ENCODE measurements at regions not wholly inside any gene's neighbourhood (a gene's known extent, or its start where the extent isn't known, plus 50 kb on each side); places are given as distances from the start of the nearest gene placed in this dataset.

- Histone ChIP-seq H3K4me1 (ENCODE audit: insufficient read depth, low read length, poor library complexity, severe bottlenecking) (no peaks in the 10 kb centered on the region), H3K9me2 (replicated peaks; ENCODE audit: low read depth, low read length) (no peaks in the 10 kb centered on the region), H3K9me3 (ENCODE audit: insufficient read depth, low read depth, low read length) (no peaks in the 10 kb centered on the region), H3K4me3 (ENCODE audit: low read length, poor library complexity, severe bottlenecking) (no peak overlapping the region), H3K4me2 (ENCODE audit: low read depth, low read length, poor library complexity, severe bottlenecking) (no peak overlapping the region), H4K20me1 (ENCODE audit: insufficient read depth, low read length, poor library complexity, severe bottlenecking) (no peaks in the 10 kb centered on the region), H2AFZ (ENCODE audit: low read length) (no peak overlapping the region), H3K27me3 (ENCODE audit: insufficient read depth, low read length, poor library complexity, severe bottlenecking) (no peaks in the 10 kb centered on the region), H3K9ac (ENCODE audit: low read depth, low read length, poor library complexity, severe bottlenecking) (no peak overlapping the region), H3K36me3 (ENCODE audit: insufficient read depth, low read length) (no peaks in the 10 kb centered on the region), H3F3A (ENCODE audit: low read depth) (no peaks in the 10 kb centered on the region), H3K79me2 (ENCODE audit: insufficient read depth, low read length) (no peaks in the 10 kb centered on the region)
- no peak for TF ChIP-seq EZH2phosphoT487 (IDR thresholded peaks at IDR 0.05; ENCODE audit: borderline replicate concordance)
- TF ChIP-seq CTCF (conservative IDR thresholded peaks at IDR 0.05; ENCODE audit: low read length), result no peak
Measured at GRCh38 chr5:138631096-138631928, 56.1 kb upstream of the HSPA9 start.

GRCh38 chr5:138629392-138629791, 54.2 kb upstream of the HSPA9 start:
- TF ChIP-seq EZH2phosphoT487 (IDR thresholded peaks at IDR 0.05; ENCODE audit: borderline replicate concordance) (no peak), CTCF (conservative IDR thresholded peaks at IDR 0.05; ENCODE audit: low read length) (no peak)
- no peak overlapping the region for H2AFZ ChIP-seq (ENCODE audit: low read length)

GRCh38 chr5:138626333-138626944, 51.2 kb upstream of the HSPA9 start:
- Histone ChIP-seq H3K9me2 (replicated peaks; ENCODE audit: low read depth, low read length) (no peaks in the 10 kb centered on the region), H3K4me1 (ENCODE audit: insufficient read depth, low read length, poor library complexity, severe bottlenecking) (no peaks in the 10 kb centered on the region), H2AFZ (ENCODE audit: low read length) (no peak overlapping the region), H3K36me3 (ENCODE audit: insufficient read depth, low read length) (no peaks in the 10 kb centered on the region), H3K4me2 (ENCODE audit: low read depth, low read length, poor library complexity, severe bottlenecking) (no peak overlapping the region), H3K9me3 (ENCODE audit: insufficient read depth, low read depth, low read length) (no peaks in the 10 kb centered on the region), H3K79me2 (ENCODE audit: insufficient read depth, low read length) (no peaks in the 10 kb centered on the region), H3F3A (ENCODE audit: low read depth) (no peaks in the 10 kb centered on the region), H3K9ac (ENCODE audit: low read depth, low read length, poor library complexity, severe bottlenecking) (no peak overlapping the region), H3K4me3 (ENCODE audit: low read length, poor library complexity, severe bottlenecking) (no peak overlapping the region), H3K27me3 (ENCODE audit: insufficient read depth, low read length, poor library complexity, severe bottlenecking) (no peaks in the 10 kb centered on the region), H4K20me1 (ENCODE audit: insufficient read depth, low read length, poor library complexity, severe bottlenecking) (no peaks in the 10 kb centered on the region)
- TF ChIP-seq EZH2phosphoT487 (IDR thresholded peaks at IDR 0.05; ENCODE audit: borderline replicate concordance) (no peak), CTCF (conservative IDR thresholded peaks at IDR 0.05; ENCODE audit: low read length) (no peak)

More at GRCh38 chr5:138629392-138629791, 54.2 kb upstream of the HSPA9 start:
- Histone ChIP-seq H3F3A (ENCODE audit: low read depth) (no peaks in the 10 kb centered on the region), H3K4me2 (ENCODE audit: low read depth, low read length, poor library complexity, severe bottlenecking) (no peak overlapping the region), H3K36me3 (ENCODE audit: insufficient read depth, low read length) (no peaks in the 10 kb centered on the region), H3K9me2 (replicated peaks; ENCODE audit: low read depth, low read length) (no peaks in the 10 kb centered on the region), H3K9me3 (ENCODE audit: insufficient read depth, low read depth, low read length) (no peaks in the 10 kb centered on the region), H3K4me1 (ENCODE audit: insufficient read depth, low read length, poor library complexity, severe bottlenecking) (no peaks in the 10 kb centered on the region), H3K9ac (ENCODE audit: low read depth, low read length, poor library complexity, severe bottlenecking) (no peak overlapping the region), H4K20me1 (ENCODE audit: insufficient read depth, low read length, poor library complexity, severe bottlenecking) (no peaks in the 10 kb centered on the region), H3K27me3 (ENCODE audit: insufficient read depth, low read length, poor library complexity, severe bottlenecking) (no peaks in the 10 kb centered on the region), H3K4me3 (ENCODE audit: low read length, poor library complexity, severe bottlenecking) (no peak overlapping the region), H3K79me2 (ENCODE audit: insufficient read depth, low read length) (no peaks in the 10 kb centered on the region)
